ENCODE measurements at regions not wholly inside any gene's neighbourhood (a gene's known extent, or its start where the extent isn't known, plus 50 kb on each side); places are given as distances from the start of the nearest gene placed in this dataset.

- ATAC-seq, result no peak
These were observed 180.4 kb upstream of the JARID2 start for GRCh38 chr6:15065261-15065989.

More at GRCh38 chr6:15065261-15065989, 180.4 kb upstream of the JARID2 start:
- Histone ChIP-seq H3K4me1 (ENCODE audit: insufficient read depth, low read length) (no peaks in the 10 kb centered on the region), H3K27ac (ENCODE audit: extremely low read length, insufficient read depth, low read length) (no peak overlapping the region), H3K4me2 (ENCODE audit: low read depth, low read length) (no peak overlapping the region), H3K4me3 (replicated peaks in 1 of 3; ENCODE audit: insufficient read depth in 1 of 3, low read depth in 2 of 3, low read length in 3 of 3) (no peak overlapping the region), H2AFZ (ENCODE audit: low read length) (no peak overlapping the region), H3K36me3 (replicated peaks in 1 of 2; ENCODE audit: control insufficient read depth in 1 of 2, insufficient read depth in 2 of 2, low read length in 2 of 2) (no peaks in the 10 kb centered on the region), H3K9me3 (ENCODE audit: low read length) (no peaks in the 10 kb centered on the region), H3K9ac (ENCODE audit: insufficient read depth, low read depth, low read length) (no peak overlapping the region), H3K27me3 (ENCODE audit: control insufficient read depth in 1 of 2, insufficient read depth in 2 of 2, low read length in 2 of 2) (no peaks in the 10 kb centered on the region; a peak in 1 of 5 replicates), H4K20me1 (ENCODE audit: insufficient read depth, low read length) (no peaks in the 10 kb centered on the region), H3K79me2 (ENCODE audit: insufficient read depth, low read length) (no peaks in the 10 kb centered on the region)
- BruUV-seq (replicated peaks), result no TSS peak
- intact Hi-C loops (cut with micrococcal nuclease; ENCODE audit: unreplicated experiment) (no loop called here), in situ Hi-C loops (cut with HindIII; ENCODE audit: extremely low pct_ligation_motif_present, low pct_unique_long_range_greater_than_20kb) (no loop called here)
- POLR2A ChIA-PET, result no interaction called here
- CTCF ChIA-PET (ENCODE audit: low intra/inter-chr PET ratio, low total read pairs), result no interaction called here
- WGBS (ENCODE audit: low lambda C conversion rate), result 36% methylated on average over 4 of the region's 4 CpGs
- no peak for FAIRE-seq
- no peak for TF ChIP-seq TBL1XR1 (IDR thresholded peaks at IDR 0.05; ENCODE audit: borderline replicate concordance, low read length, partially characterized antibody)
- no peak for TF ChIP-seq FOXP1 (IDR thresholded peaks at IDR 0.05)
- TF ChIP-seq FOXP1 (CRISPR knock-in tag; IDR thresholded peaks at IDR 0.05), result no peak
- TF ChIP-seq SSRP1 (CRISPR knock-in tag; IDR thresholded peaks at IDR 0.05), result no peak
- no peak for TF ChIP-seq ZBTB8A (CRISPR knock-in tag; IDR thresholded peaks at IDR 0.05; ENCODE audit: borderline replicate concordance, low read depth)
- TF ChIP-seq DBP (CRISPR knock-in tag; IDR thresholded peaks at IDR 0.05; ENCODE audit: not compliant biosample characterization), result no peak
- TF ChIP-seq THAP7 (CRISPR knock-in tag; IDR thresholded peaks at IDR 0.05), result no peak
- no peak for TF ChIP-seq ZSCAN25 (CRISPR knock-in tag; IDR thresholded peaks at IDR 0.05)
- no peak for TF ChIP-seq GRHL1 (CRISPR knock-in tag; conservative IDR thresholded peaks at IDR 0.05)
- TF ChIP-seq SRSF4 (IDR thresholded peaks at IDR 0.05; ENCODE audit: low read depth, low read length, poor library complexity, severe bottlenecking), result no peak
- TF ChIP-seq ZBTB2 (CRISPR knock-in tag; IDR thresholded peaks at IDR 0.05; ENCODE audit: low read depth), result no peak
- TF ChIP-seq ZFP62 (CRISPR knock-in tag; IDR thresholded peaks at IDR 0.05), result no peak
- no peak for TF ChIP-seq ZBTB38 (CRISPR knock-in tag; IDR thresholded peaks at IDR 0.05)
- no peak for TF ChIP-seq FLYWCH1 (CRISPR knock-in tag; IDR thresholded peaks at IDR 0.05)
- no peak for TF ChIP-seq ZNF274 (CRISPR knock-in tag; IDR thresholded peaks at IDR 0.05)
- no peak for TF ChIP-seq ATF1 (CRISPR knock-in tag; IDR thresholded peaks at IDR 0.05)
- DNase-seq (ENCODE audit: low spot score), result no peak

All from HepG2 (cell line).